Heart left ventricle (tissue), 16 donors: ENCODE measurements at regions not wholly inside any gene's neighbourhood (a gene's known extent, or its start where the extent isn't known, plus 50 kb on each side); places are given as distances from the start of the nearest gene placed in this dataset.

ENCODE experiments used
- ATAC-seq, 4 donors: fragments of 200-7000 bp; cut with Tn5 transposase; one replicate each; pipeline ENCODE4 v1.9.1; 2020 to 2022; ENCODE audit warnings: moderate library complexity in 4 of 4, mild to moderate bottlenecking in 3 of 4, moderate number of reproducible peaks in 1 of 4
- DNase-seq, 5 donors: peaks; one replicate each; pipeline ENCODE4 v3.0.0-alpha.2; 2020
- H3K27ac ChIP-seq, 12 donors: fragments of 200-600 bp; sonication (generic) in 4 of 12; one replicate each; pipeline versions ENCODE4 v1.5.0 to v1.8.0; 2016 to 2022; ENCODE audit warnings: mild to moderate bottlenecking in 2 of 12
- H3K27me3 ChIP-seq, 9 donors: fragments of 200-600 bp; sonication (generic) in 2 of 9; one replicate each; pipeline versions ENCODE4 v1.5.1 to v1.8.0; 2016 to 2022; ENCODE audit warnings: mild to moderate bottlenecking in 3 of 9
- H3K36me3 ChIP-seq, 9 donors: fragments of 200-600 bp; sonication (generic) in 2 of 9; one replicate each; pipeline versions ENCODE4 v1.5.0 to v1.8.0; 2018 to 2022; ENCODE audit warnings: mild to moderate bottlenecking in 2 of 9
- H3K4me1 ChIP-seq, 12 donors: fragments of 200-600 bp; sonication (generic) in 4 of 12; one replicate each; pipeline versions ENCODE4 v1.5.0 to v1.8.0; 2016 to 2022; ENCODE audit warnings: mild to moderate bottlenecking in 3 of 12
- H3K4me3 ChIP-seq, 12 donors: fragments of 200-600 bp; sonication (generic) in 4 of 12; one replicate each; pipeline versions ENCODE4 v1.5.0 to v1.8.0; 2017 to 2022; ENCODE audit warnings: mild to moderate bottlenecking in 9 of 12, moderate library complexity in 4 of 12
- H3K9me3 ChIP-seq, 12 donors: fragments of 200-600 bp; sonication (generic) in 4 of 12; one replicate each; pipeline versions ENCODE4 v1.5.0 to v1.8.0; 2016 to 2022; ENCODE audit warnings: mild to moderate bottlenecking in 1 of 12
- CTCF ChIP-seq, 12 donors: fragments of 200-600 bp; sonication (generic) in 4 of 12; IDR thresholded peaks; one replicate each; pipeline versions ENCODE4 v1.5.0 to v1.8.0; 2018 to 2022; ENCODE audit warnings: antibody characterized with exemption in 12 of 12, mild to moderate bottlenecking in 5 of 12
- POLR2A ChIP-seq, 2 donors: fragments of 450-650 bp; IDR thresholded peaks; one replicate each; pipeline ENCODE4 v1.6.1; 2017; ENCODE audit warnings: antibody characterized with exemption in 2 of 2, mild to moderate bottlenecking in 2 of 2, moderate library complexity in 2 of 2
- WGBS, 4 donors: extraction: QIAGEN DNeasy Blood & Tissue Kit in 2 of 4; methylation state at CpG; one replicate each; pipeline versions ENCODE4 v1.1.5 to v1.1.7; 2013 to 2018; 5-methylcytosine and 5-hydroxymethylcytosine counted together
- intact Hi-C, 10 donors: fragments of 100-400 bp; cut with DNase I; formaldehyde crosslinking; loops; one replicate each; pipeline versions ENCODE4 v1.11.1 to v1.14.2; 2022
- donor health status: ischemic (EF 13 %, LVEDD 7.1; RV severe dilation, severe dysfunction).
- donor health status: healthy with polysubstance abuse.
- donor health status: DM: no; HTN: yes; CAD: no.
- donor health status: DM: no; HTN: no; CAD: no.
- donor health status: ischemic (EF 25% LVEDD 6.9; RV normal size, moderate dysfunction).
- donor health status: ischemic (EF 25% LVEDD 5.7; RV mildly dilated, moderate dysfunction).
- donor health status: healthy.
- donor health status: DM: yes; HTN: yes; CAD: no.
- donor health status: ischemic (EF 35%, LVEDD 5.7; RV mildly dilated, moderate dysfunction).
- donor health status: nonischemic (EF 11% LVEDD 7.7; RV severe dilation, severe dysfunction).
- donor health status: DM: yes; HTN: yes; CAD: no.
- donor health status: PGD.
- donor health status: ischemic (EF 29% LVEDD 5.4; RV normal size, mild dysfunction).
- donor health status: nonischemic (EF 23%, LVEDD 6.1; RV moderate dilation, normal function).

- Histone ChIP-seq H3K36me3 (no peaks in the 10 kb centered on the region), H3K4me3 (no peak overlapping the region), H3K27me3 (no peaks in the 10 kb centered on the region), H3K27ac (no peak overlapping the region), H3K9me3 (no peaks in the 10 kb centered on the region), H3K4me1 (no peaks in the 10 kb centered on the region)
- no peak for TF ChIP-seq CTCF (IDR thresholded peaks at IDR 0.05)
- TF ChIP-seq POLR2A (IDR thresholded peaks at IDR 0.05) = no peak
- DNase-seq (no peak), ATAC-seq (no peak)
- 68 to 75% (median 72%) methylated on average over 2 of the region's 2 CpGs for WGBS, 4 donors
- intact Hi-C loops = loop anchor here in 5 of 10 donors (5.0 to 10.0 kb wide), 4 partner anchors 131 to 289 kb away; no protein-coding TSS in a partner anchor
These were observed 168.8 kb downstream of the CLCN4 start for GRCh38 chrX:10325611-10326010.

- TF ChIP-seq POLR2A (IDR thresholded peaks at IDR 0.05) (no peak), CTCF (IDR thresholded peaks at IDR 0.05) (peak in 9 of 12 donors; percentile 9 to 38 (median 25))
- no peak overlapping the region for H3K27ac ChIP-seq
- no peaks in the 10 kb centered on the region for H3K9me3 ChIP-seq
- no peak for DNase-seq
- ATAC-seq = peak in 3 of 4 donors; percentile 60 to 71 (median 61)
- WGBS, 4 donors = 21 to 35% (median 27%) methylated on average over 2 of the region's 2 CpGs
- no peak overlapping the region for H3K4me3 ChIP-seq
- H3K27me3 ChIP-seq = no peaks in the 10 kb centered on the region
- no peaks in the 10 kb centered on the region for H3K36me3 ChIP-seq
- intact Hi-C loops = loop anchor here in 5 of 10 donors (5.0 to 10.0 kb wide), 4 partner anchors 132 to 288 kb away; no protein-coding TSS in a partner anchor
- H3K4me1 ChIP-seq = no peaks in the 10 kb centered on the region
These were observed 169.8 kb downstream of the CLCN4 start for GRCh38 chrX:10326578-10326977.

GRCh38 chrX:10327651-10328050 lies 170.9 kb downstream of the CLCN4 start:
- H3K4me3 ChIP-seq = no peak overlapping the region
- intact Hi-C loops = loop anchor here in 5 of 10 donors (5.0 to 10.0 kb wide), 4 partner anchors 133 to 287 kb away; no protein-coding TSS in a partner anchor
- DNase-seq (no peak), ATAC-seq (no peak)
- no peak overlapping the region for H3K27ac ChIP-seq
- H3K36me3 ChIP-seq = no peaks in the 10 kb centered on the region
- no peaks in the 10 kb centered on the region for H3K4me1 ChIP-seq
- WGBS, 4 donors = 49 to 71% (median 59%) methylated on average over 7 of the region's 7 CpGs
- no peaks in the 10 kb centered on the region for H3K9me3 ChIP-seq
- TF ChIP-seq POLR2A (IDR thresholded peaks at IDR 0.05) (no peak), CTCF (IDR thresholded peaks at IDR 0.05) (no peak)
- H3K27me3 ChIP-seq = no peaks in the 10 kb centered on the region

- H3K27me3 ChIP-seq = no peaks in the 10 kb centered on the region
- no peak for ATAC-seq
- H3K27ac ChIP-seq = no peak overlapping the region
- intact Hi-C loops = loop anchor here in 5 of 10 donors (5.0 to 10.0 kb wide), 4 partner anchors 135 to 285 kb away; no protein-coding TSS in a partner anchor
- no peak for DNase-seq
- H3K4me3 ChIP-seq = no peak overlapping the region
- H3K36me3 ChIP-seq = no peaks in the 10 kb centered on the region
- 67 to 90% (median 87%) methylated on average over 6 to 7 of the region's 7 CpGs for WGBS, 4 donors
- H3K9me3 ChIP-seq = no peaks in the 10 kb centered on the region
- no peaks in the 10 kb centered on the region for H3K4me1 ChIP-seq
- no peak for TF ChIP-seq CTCF (IDR thresholded peaks at IDR 0.05)
- TF ChIP-seq POLR2A (IDR thresholded peaks at IDR 0.05) = no peak
These were observed 173.2 kb downstream of the CLCN4 start for GRCh38 chrX:10329984-10330383.
